Esophagus muscularis mucosa (tissue), 3 donors: ENCODE measurements at regions not wholly inside any gene's neighbourhood (a gene's known extent, or its start where the extent isn't known, plus 50 kb on each side); places are given as distances from the start of the nearest gene placed in this dataset.

Experiments used
- POLR2A ChIP-seq: fragments of 450-650 bp; IDR thresholded peaks from one replicate; pipeline ENCODE4 v1.6.1; 2017; ENCODE audit warnings: antibody characterized with exemption, moderate library complexity, mild to moderate bottlenecking, low read depth
- POLR2AphosphoS5 ChIP-seq, 2 donors: sonication (generic); formaldehyde crosslinking; IDR thresholded peaks; one replicate each; pipeline ENCODE4 v1.6.1; 2017; ENCODE audit warnings: antibody characterized with exemption in 2 of 2
- TF ChIP-seq, protein P1 (sequence below), 3 experiments: fragments of 200-600 bp in 2 of 3; fragments of 450-650 bp in 1 of 3; sonication (generic) in 2 of 3; IDR thresholded peaks; one replicate each; pipeline ENCODE4 v1.5.1; 2017 to 2019; ENCODE audit warnings: antibody characterized with exemption in 3 of 3, mild to moderate bottlenecking in 2 of 3, moderate library complexity in 1 of 3

DNA sequence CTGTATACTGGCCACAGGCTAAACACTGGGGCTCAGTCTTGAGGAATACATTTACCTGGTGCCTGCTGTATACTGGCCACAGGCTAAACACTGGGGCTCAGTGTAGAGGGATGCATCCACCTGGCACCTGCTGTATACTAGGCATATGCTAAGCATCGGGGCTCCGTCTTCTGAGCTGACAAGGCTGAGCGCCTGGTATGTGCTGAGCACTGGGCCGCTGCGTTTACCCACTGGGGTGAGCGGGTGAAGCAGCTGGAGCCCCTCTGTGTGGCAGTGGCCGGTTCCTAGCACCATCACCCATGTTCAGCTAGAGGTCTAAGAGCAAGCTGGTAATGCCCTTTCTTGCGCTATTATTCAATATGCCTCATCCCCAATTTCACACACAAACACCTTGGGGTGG is 93.4 kb downstream of the ADRA2C start:
- no peak for TF ChIP-seq POLR2AphosphoS5 (IDR thresholded peaks at IDR 0.05)
- no peak for TF ChIP-seq POLR2A
- TF ChIP-seq, protein P1, sequence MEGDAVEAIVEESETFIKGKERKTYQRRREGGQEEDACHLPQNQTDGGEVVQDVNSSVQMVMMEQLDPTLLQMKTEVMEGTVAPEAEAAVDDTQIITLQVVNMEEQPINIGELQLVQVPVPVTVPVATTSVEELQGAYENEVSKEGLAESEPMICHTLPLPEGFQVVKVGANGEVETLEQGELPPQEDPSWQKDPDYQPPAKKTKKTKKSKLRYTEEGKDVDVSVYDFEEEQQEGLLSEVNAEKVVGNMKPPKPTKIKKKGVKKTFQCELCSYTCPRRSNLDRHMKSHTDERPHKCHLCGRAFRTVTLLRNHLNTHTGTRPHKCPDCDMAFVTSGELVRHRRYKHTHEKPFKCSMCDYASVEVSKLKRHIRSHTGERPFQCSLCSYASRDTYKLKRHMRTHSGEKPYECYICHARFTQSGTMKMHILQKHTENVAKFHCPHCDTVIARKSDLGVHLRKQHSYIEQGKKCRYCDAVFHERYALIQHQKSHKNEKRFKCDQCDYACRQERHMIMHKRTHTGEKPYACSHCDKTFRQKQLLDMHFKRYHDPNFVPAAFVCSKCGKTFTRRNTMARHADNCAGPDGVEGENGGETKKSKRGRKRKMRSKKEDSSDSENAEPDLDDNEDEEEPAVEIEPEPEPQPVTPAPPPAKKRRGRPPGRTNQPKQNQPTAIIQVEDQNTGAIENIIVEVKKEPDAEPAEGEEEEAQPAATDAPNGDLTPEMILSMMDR (IDR thresholded peaks at IDR 0.05), result no peak
